Retina (tissue), 1 donor: ENCODE measurements at regions not wholly inside any gene's neighbourhood (a gene's known extent, or its start where the extent isn't known, plus 50 kb on each side); places are given as distances from the start of the nearest gene placed in this dataset.
"Not testable (repeated sequence)": the region's sequence is repeated elsewhere in the genome, so short reads cannot be mapped to it uniquely, and the experiment has no call there.

ENCODE experiments used
- DNase-seq: peaks from one replicate; pipeline ENCODE4 v3.0.0-alpha.2; 2016

DNA sequence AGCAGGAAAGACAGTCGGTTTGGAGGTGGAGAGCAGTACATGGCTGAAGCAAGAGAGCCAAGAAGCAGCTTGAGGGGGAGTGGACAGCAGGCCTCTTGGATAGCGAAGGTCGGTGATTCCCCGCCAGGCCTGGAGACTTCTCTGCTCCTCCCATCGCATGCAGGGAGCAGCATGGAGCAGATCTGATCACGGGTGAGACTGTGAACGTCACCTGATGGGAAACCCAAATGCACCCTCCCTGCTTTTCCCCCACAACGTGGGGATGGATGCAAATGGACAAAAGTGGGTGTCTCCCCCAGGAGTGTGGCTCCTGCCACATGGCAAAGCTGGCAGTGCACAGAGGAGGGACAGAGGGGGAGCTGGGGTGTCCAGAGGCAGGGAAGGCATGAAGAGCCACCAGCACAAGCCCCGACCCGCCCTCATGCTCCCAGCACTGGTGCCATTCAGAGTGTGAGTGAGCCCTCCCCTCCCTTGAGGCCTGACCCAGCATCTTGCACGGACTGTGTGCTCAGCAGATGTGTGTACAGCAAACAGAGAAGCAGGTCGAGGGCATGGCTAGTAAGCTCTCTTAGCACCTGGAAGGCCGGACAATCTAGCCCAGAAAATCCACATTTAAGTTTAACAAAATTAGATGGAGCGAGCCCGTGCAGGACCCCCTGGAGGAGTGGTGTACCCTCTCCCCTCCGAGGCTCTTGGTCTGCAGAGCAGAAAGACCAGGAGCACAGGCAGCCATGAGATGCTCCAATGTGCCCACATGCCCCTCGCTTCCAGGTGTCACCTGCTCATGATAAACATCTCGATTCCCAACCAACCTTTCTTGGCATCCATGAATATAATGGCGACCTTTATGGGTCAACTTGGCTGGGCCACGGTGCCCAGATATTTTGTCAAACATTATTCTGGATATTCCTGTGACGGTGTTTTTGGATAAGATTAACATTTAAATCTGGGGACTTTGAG is 661.7 kb downstream of the TBC1D22A start:
- no peak for DNase-seq

DNA sequence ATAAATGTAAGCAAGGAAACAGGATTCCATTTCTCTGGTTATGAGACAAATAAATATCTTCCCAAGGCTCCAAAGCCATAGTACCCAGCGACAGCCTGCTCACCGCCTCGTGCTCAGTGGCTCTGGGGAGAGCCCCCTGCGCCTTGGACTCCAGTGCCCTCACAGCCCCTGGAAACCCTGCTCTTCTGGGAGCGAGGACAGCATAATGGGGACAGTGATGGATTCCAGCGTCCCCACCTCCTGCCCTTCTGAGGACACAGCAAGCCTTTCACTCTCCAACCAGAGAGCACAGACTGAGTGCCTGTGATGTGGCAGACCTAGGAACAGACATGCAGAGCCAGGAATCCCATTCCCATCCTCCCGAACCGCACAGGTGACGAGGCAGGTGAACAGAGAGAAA is 660.8 kb downstream of the TBC1D22A start:
- DNase-seq: no peak

DNA sequence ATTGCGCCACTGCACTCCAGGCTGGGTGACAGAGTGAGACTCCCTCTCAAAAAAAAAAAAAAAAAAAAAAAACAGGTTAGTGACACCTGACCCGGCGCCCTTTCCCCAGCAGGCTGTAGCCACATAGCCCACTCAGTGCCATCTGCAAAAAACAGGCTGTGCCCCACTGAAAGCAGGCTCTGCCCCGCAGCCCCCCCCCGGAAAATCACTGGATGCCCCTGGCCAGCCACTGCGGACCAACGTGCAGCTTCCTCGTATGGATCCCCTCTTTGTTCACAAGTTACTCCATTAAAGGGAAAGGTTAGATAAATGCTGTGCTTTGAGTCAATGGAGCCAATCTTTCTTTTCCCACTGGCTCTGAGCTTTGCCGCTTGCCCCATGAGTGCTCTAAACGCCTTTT is 660.3 kb downstream of the TBC1D22A start:
- no peak for DNase-seq

DNA sequence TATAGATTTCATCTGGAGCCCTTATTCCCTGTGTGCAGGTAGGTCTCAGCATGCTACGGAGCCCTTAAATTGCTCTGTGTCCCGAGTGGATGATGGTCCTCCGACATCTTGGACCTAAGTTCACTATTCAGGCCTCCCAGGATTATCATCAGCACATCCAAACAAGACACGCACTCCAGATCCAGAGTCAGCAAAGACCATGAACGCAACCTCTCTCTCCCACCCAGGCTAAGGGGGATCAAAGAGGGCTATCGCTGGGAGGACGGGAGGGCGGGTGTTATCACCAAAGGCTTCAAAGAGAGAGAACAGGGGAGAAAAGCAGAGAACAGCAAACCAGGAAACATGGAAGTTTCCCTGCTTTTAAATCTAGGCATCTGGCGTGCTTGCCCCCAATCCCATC is 659.4 kb downstream of the TBC1D22A start:
- DNase-seq: no peak

DNA sequence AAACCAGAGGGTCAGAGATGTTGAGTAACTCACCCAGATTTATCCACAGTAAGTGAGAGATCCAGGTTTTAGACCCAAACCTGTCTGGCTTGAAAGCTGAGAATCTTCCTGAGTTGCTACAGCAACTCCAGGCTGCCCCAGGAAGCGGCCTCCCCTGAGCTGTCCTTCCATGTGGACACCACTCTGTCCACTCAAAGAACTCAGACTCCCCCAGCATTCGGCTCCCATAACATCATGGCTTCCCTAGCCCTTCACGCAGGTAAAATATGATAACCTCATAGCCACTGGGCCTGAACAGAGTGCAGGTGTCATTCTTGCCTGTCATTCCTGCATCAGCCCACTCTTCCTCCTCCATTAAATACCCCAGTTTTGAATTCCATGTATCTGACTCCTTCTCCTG is 657.8 kb downstream of the TBC1D22A start:
- no peak for DNase-seq

DNA sequence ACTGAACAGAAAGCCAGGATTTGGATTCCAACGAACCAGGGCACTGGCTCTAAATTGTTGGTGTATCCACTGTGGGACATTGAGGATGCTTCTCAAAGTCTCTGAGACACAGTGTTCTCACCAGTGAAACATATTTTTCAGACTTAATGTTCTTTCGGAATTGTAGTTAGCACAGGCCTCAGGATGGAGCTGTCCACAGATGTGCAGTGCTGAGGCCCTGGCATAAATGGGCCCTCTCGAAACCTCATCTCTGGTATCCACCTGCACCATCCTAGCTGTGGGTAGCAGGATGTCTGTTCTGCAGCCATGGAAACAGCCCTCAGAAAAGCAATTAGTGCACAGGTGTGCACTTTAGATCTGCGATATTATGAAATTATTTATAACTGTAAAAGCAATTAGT is 656.8 kb downstream of the TBC1D22A start:
- DNase-seq: no peak

DNA sequence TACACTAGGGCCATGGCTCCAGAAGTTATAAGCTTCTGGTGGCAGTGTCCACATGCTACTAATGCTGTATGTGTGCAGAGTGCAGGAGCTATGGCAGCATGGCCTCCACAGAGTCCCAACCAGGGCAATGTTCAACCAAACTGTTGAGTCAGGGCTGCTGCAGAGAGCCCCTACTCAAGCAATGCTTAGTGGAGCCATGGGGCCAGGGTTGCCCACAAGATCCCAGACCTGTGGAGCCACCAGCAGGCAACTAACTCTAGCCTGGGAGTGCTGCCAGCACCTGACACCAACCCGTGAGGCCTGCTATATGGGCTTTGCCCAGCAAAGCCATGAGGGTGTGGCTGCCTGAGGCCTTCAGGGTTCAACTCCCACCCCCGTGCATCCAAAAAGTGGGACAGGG is 655.2 kb downstream of the TBC1D22A start:
- DNase-seq: no peak

DNA sequence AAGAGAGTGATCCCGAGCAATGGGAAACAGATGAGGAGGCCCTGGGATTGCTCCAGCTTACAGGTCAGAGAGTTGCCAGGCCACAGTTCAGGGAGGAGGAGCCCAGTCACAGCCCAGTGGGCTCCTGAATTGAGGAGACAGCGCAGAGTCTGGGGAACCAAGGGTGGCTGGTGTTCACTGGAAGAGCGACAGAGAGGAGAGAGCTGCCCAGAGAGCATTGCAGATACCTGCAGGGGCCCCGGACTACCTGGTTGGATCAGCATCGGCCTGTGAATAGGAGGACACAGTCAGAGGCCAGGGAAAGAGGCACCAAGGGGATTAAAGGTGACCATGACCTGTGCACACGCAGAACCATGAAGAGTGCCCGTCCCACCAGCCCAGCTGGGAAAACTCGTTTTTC is 648.6 kb downstream of the TBC1D22A start:
- DNase-seq: no peak

DNA sequence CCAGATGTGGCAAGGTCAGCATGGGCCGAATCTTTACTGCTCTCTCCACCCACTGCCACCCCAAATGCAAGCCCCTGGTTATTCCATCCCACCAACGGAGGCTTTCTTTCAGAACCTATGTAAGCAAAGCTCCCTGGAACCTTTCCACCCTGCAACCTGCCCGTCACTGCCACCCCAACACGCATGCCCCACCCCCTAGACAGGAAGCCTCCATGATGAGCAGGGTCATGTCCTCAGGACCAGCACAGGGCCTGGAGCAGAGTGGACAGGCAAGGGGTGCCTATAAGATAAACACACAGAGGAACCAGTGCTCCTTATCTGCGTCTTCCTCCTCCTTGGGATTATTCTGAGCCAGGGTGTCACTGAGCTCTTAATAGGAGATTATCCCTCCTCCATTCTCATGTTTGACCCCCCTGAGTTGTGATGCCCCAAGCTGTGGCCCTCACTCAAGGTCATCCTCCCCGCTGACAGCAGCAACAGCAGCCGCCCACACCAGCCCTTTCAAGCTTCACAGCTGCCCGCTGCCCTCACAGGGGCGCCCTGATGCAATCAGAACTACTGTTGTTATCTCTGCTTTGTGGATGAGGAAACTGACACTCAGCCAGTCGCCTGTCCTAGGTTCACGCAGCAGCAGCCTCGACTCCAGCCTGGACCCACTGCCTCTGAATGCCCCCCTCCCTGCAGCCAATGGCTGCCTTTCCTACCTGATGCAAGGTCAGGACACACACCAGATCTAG is 647.3 kb downstream of the TBC1D22A start:
- DNase-seq: no peak

DNA sequence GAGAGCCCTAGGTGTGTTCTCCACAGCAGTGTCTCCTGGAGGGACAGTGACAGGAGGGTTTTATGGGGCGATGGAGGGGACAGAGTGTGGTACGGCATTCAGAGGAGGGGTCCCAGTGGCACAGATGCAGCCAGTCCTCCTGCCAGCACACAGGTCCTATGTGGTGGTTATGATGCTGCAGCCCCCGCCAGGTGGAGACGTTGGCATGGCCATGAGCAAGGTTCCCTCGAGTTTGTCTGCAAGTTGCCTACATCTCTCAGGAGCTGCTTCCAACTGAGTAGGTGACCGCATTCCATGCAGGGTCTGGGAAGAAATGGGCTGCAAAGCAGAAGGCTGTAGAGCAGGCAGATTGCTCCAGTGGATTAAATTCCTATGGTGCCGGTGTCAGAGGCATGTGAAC is 646.0 kb downstream of the TBC1D22A start:
- DNase-seq: no peak

DNA sequence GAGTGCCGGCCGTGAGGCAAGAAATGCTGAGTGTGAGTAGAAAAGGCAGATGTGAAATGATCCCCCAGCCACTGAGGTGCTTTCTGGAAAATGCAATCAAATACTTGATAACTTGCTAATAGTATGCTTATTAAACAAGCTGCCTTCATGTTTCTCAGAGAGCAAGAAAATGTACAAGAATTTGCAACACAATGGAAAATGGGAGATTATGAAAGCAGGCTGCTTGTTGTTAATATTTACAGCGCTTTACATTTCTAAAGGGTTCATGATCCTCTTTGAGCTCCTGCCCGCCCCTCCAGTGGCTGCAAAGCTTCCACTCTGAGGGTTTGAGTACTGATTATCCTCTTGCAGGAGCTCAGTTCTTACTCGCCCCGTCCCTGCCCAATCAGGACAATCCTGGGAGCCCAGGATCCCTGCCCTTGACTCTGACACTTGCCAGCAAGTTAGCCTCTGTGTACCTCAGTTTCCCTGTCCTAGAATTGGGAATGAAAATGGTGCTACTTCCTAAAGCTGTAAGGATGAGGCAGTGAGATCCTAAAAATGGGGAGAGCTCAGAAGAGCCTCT is 645.1 kb downstream of the TBC1D22A start:
- DNase-seq: no peak

DNA sequence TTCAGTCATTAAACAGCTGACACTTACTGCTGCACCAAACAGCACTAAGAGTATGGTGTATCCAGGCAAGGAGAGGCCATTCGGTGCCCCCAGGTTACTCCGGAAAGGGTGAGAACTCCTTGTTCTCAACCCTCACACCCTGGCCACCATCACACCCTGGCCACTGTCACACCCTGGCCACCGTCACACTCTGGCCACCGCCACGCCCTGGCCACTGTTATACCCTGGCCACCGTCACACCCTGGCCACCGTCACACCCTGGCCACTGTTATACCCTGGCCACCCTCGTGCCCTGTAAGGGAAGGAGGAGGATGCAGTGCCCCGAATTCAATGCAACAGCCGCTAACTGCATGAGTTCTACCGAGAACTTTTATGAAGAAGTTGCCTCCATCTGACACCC is 644.4 kb downstream of the TBC1D22A start:
- DNase-seq: no peak

DNA sequence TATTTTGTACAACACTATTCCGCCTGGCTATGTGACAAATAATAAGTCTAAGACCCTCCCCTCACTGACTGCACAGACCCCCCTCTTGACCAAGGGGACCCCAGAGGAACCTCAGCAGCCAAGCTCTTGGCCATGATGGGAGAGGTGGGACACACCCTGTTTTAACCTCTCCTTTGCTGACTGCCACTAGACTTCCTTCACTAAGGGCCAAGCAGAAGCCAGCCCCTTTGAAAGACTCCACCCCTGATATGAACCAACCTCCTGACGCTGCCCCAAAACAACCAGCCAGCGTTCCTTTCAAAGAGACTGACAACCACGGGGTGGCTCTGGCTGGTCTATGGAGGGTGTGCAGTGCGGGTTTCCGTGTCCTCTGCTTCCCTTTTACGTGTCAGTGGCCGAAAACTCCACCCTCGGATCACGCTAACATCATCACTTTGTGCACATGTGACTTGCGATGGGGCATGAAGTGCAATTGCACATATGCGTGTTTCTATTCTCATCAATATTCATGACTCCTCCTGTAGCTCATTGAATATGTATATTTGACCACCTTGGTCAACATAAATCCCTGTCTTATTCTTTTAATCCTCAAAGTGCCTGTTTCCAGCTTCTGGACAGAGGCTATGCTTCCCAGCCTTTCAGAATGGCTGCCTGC is 643.9 kb downstream of the TBC1D22A start:
- no peak for DNase-seq

DNA sequence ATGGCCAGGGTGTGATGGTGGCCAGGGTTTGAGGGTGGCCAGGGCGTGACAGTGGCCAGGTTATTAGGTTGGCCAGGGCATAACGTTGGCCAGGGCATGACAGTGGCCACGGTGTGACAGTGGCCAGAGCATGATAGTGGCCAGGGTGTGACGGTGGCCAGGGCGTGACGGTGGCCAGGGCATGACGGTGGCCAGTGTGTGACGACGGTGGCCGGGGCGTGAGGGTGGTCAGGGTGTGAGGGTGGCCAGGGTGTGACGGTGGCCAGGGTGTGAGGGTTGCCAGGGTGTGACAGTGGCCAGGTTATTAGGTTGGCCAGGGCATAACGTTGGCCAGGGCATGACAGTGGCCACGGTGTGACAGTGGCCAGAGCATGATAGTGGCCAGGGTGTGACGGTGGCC is 642.8 kb downstream of the TBC1D22A start:
- not testable (repeated sequence) for DNase-seq

DNA sequence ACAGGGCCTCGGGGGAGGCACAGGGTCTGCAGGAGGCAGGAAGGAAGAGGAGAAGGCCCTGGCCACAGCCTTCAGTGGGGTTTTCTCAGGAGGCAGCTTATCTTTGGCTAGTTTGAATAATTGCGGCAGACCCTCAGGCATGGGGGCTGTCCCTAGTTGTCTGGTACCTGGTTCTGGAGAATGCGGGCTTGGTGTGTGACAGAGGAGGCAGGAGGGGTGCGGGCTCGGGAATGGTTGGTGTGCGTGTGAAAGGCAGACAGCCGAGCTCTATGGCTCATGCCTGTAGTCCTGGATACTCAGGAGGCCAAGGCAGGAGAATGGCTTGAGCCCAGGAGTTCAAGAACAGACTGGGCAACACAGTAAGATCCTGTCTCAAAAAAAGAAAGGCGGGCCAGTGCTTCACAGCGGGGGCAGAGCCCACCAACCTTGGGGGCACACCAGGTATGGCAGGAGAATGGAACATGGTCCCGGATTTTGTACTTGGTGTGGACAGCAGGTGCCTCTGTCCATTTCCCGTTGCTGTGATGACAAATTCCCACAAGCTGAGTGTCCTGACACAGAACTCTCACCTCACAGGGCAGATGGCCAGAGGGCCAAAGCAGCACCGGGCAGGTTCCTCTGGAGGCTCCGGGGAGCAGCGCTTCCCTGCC is 640.6 kb downstream of the TBC1D22A start:
- DNase-seq: no peak

DNA sequence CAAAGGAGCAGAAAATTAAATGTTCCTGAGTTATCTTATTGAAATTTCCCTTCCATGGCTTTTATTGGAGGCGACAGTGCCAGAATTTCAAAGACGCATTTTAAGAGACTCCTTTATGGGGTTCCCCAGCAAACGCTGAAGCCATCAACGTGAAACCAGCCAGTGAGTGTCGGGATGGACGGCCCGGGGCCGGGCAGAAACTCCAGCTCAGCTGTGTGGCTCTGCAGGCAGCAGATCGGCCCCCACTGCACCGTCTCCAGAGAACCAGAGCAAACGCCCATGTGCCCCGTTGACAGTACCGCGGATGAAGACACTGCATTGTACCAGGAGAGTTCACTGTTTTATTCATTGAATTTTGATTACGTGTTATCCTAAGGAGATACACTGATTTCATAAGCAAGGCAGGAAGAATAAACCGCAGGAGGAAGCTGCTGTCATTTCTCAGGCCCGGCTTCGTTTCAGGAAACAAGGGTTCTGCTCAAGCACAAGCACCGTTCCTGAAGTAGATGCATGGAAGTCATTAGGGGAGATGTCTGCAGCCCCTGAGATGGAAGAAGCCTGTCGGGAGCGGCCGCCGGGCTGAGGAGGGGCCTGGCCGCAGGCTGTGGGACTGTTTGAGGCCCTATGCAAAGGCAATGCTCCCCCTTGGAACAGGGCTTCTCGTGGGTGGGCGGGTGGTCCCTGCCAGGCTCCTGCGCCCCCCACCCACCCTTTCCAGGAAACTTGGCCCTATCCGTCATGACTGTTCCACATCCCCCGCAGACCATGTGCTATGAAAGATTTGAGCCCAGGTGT is 639.7 kb downstream of the TBC1D22A start:
- no peak for DNase-seq

DNA sequence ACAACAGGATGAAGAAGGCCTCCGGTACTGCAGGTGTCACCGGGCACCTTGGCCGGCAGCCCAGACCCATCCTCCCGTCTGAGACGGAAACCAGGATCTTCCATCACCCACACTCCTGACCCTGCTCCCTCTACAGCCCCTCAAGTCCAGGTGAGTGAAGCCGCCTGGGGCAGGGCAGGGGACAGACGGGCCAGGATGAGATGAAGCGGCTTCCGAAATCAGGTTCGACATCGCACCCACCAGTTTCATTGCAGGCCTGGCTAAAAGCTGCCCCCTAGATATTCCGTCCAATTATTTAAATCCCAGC is 639.1 kb downstream of the TBC1D22A start:
- no peak for DNase-seq

DNA sequence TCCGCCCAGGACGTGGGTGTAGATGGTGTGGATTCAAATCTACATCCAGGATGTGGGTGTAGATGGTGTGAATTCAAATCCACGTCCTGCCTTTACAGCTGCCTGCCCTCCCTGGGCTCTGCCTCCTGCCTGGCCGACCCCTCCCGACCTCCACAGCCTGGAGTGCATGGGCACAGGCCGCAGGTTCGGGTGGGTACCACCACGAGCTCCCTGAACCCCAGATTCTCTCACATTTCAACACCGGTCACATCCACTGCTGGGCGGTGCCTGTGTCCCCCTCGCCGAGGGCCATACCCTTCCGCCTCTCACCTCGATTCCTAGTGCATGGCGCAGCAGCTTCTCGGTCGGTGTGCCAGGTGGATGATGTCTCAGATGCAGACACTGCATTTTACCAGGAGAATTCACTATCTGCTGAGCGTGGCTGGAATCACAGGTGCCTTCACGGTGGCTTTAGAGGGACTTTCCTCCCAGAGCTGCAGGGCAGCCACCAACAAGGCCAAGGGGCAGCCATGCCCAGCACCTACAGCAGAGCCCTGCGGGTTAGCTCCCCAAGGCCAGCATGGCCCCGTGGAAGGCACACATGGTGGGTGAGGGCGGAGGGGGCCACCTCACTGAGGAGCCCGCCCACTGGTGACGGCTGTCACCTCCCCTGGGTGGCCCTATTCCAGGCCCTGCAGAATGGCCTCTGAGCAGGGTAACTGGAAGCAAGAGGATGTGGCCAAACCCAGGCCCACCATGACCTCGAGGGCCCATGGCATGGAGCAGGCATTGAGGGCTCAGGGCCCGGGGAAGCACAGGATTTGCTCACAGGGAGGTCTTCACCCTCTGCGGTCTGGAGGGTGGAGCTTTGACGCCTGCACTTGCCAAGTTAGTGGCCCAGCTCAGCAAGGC is 638.5 kb downstream of the TBC1D22A start:
- no peak for DNase-seq

DNA sequence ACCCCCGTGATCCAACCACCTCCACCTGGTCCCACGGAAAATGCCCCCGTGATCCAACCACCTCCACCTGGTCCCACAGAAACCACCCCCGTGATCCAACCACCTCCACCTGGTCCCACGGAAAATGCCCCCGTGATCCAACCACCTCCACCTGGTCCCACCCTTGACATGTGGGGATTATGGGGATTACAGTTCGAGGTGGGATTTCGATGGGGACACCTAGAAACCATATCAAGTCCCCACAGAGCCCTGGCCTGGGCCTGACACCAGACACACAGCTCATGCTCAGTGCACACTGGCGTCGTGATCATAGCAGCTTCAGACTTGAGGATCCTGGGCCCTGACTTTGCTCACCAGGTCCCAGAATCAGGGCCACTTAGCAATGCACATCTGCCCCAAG is 637.7 kb downstream of the TBC1D22A start:
- DNase-seq: not testable (repeated sequence)

DNA sequence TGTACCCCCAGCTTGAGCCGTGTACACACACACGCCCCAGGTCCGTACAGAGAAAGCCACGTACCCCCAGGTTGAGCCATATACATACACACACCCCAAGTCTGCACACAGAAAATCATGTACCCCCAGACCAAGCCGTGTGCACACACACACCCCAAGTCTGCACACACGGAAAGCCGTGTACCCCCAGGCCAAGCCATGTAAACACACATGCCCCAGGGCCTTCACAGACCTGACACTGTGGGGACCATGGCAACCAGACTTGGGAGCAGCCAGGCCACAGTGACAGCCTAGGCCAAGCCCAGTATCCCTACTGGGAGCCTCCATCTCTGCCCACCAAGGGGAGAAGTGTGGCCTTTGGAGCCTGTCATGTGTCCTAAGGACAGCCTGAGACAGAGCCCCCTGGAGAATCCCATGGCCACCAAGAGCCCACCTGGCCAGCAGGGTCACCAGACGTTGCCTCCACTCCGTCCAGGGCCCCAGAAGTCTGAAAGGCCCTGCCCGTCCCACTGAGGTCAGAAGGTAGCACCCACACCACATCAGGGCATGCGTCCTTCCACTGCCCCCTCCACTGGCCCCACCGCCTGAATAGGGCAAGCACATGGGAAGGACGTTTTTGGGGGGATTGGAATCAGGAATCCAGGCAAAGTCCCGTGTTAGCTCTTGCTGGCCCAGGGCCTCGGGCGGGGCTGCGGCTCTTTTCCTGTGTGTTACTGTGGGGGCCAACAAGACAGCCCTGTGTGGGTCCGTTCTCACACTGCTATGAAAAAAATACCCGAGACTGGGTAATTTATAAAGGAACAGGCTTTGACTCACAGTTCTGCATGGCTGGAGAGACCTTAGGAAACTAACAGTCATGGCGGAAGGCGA is 636.7 kb downstream of the TBC1D22A start:
- DNase-seq: no peak
